B cell (primary cell): ENCODE measurements at regions not wholly inside any gene's neighbourhood (a gene's known extent, or its start where the extent isn't known, plus 50 kb on each side); places are given as distances from the start of the nearest gene placed in this dataset.

ENCODE experiments used
- EZH2 ChIP-seq: IDR thresholded peaks from 2 replicates; pipeline ENCODE4 v1.6.1; 2012; ENCODE audit warnings: borderline replicate concordance, low read depth, mild to moderate bottlenecking, moderate library complexity, low read length; ENCODE audit not compliant: insufficient read depth, poor library complexity, severe bottlenecking
- TF ChIP-seq, protein P1 (sequence below): fragments of 200-600 bp; IDR thresholded peaks from one replicate; pipeline ENCODE4 v1.8.0; 2022; ENCODE audit warnings: antibody characterized with exemption, mild to moderate bottlenecking

DNA sequence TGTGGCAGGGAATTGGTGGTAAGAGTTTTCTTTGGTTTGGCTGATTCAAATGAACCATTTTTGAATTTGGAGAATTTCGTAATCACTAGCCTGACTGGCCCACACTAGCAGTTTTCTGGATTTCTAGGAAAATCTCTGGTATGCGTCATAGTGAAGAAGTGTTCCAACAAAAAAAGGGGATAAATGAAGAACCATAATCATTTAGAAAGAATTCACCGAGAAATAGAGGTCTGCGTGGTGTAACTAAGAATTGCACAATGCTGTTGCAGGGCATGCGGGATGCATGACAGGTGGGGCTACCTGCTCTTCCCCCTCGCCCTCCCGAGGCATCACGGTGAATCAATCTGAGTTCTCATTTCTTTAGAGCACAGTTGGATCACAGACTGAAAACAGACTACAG, 232.3 kb upstream of the PAPPA start:
- TF ChIP-seq, protein P1, sequence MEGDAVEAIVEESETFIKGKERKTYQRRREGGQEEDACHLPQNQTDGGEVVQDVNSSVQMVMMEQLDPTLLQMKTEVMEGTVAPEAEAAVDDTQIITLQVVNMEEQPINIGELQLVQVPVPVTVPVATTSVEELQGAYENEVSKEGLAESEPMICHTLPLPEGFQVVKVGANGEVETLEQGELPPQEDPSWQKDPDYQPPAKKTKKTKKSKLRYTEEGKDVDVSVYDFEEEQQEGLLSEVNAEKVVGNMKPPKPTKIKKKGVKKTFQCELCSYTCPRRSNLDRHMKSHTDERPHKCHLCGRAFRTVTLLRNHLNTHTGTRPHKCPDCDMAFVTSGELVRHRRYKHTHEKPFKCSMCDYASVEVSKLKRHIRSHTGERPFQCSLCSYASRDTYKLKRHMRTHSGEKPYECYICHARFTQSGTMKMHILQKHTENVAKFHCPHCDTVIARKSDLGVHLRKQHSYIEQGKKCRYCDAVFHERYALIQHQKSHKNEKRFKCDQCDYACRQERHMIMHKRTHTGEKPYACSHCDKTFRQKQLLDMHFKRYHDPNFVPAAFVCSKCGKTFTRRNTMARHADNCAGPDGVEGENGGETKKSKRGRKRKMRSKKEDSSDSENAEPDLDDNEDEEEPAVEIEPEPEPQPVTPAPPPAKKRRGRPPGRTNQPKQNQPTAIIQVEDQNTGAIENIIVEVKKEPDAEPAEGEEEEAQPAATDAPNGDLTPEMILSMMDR, result no peak
- no peak for TF ChIP-seq EZH2
